GM12878 (cell line): ENCODE measurements at regions not wholly inside any gene's neighbourhood (a gene's known extent, or its start where the extent isn't known, plus 50 kb on each side); places are given as distances from the start of the nearest gene placed in this dataset.
A peak's percentile ranks its signal among the peaks of the same experiment; 100 is the strongest.

ENCODE experiments used
- CHD2 ChIP-seq: IDR thresholded peaks from 2 replicates; pipeline ENCODE4 v1.6.1; 2011; ENCODE audit warnings: low read depth, low read length, improper control_type of control experiment, borderline replicate concordance
- CTCF ChIP-seq, 3 experiments: IDR thresholded peaks in 2 of 3; conservative IDR thresholded peaks in 1 of 3; 2 replicates each; pipeline ENCODE4 v1.5.1; 2011; ENCODE audit warnings: low read depth in 3 of 3, low read length in 3 of 3, mild to moderate bottlenecking in 3 of 3, control low read depth in 2 of 3, moderate library complexity in 2 of 3, inconsistent platforms in 1 of 3, mixed read lengths in 1 of 3; ENCODE audit not compliant: control insufficient read depth in 2 of 3, insufficient read depth in 1 of 3; ENCODE audit errors: extremely low read depth in 1 of 3
- EED ChIP-seq: sonication (generic); IDR thresholded peaks from 2 replicates; pipeline ENCODE4 v1.6.1; 2016; ENCODE audit warnings: antibody characterized with exemption, low read depth
- HCFC1 ChIP-seq: fragments of 150-350 bp; IDR thresholded peaks from 2 replicates; pipeline ENCODE4 v1.6.1; 2014; ENCODE audit warnings: low read length
- NBN ChIP-seq: fragments of 450-650 bp; IDR thresholded peaks from 2 replicates; pipeline ENCODE4 v1.6.1; 2016
- NFYB ChIP-seq: IDR thresholded peaks from 2 replicates; pipeline ENCODE4 v1.6.1; 2011; ENCODE audit warnings: low read depth, mild to moderate bottlenecking, low read length, improper control_type of control experiment, moderate library complexity; ENCODE audit not compliant: insufficient read depth
- RCOR1 ChIP-seq: conservative IDR thresholded peaks from 2 replicates; pipeline ENCODE4 v1.6.1; 2012; ENCODE audit warnings: low read depth, low read length, improper control_type of control experiment
- STAT1 ChIP-seq: fragments of 450-650 bp; conservative IDR thresholded peaks from 2 replicates; pipeline ENCODE4 v1.6.1; 2014; ENCODE audit warnings: antibody characterized with exemption, mild to moderate bottlenecking
- STAT3 ChIP-seq: IDR thresholded peaks from 2 replicates; pipeline ENCODE4 v1.6.1; 2011; ENCODE audit warnings: low read depth, low read length, improper control_type of control experiment
- TCF3 ChIP-seq: IDR thresholded peaks from 2 replicates; pipeline ENCODE4 v1.6.1; 2012; ENCODE audit warnings: low read depth, mild to moderate bottlenecking, low read length, borderline replicate concordance; ENCODE audit not compliant: insufficient read depth
- TCF7 ChIP-seq: IDR thresholded peaks from 2 replicates; pipeline ENCODE4 v1.6.1; 2014; ENCODE audit warnings: antibody characterized with exemption, borderline replicate concordance
- ZBTB4 ChIP-seq: fragments of 450-650 bp; formaldehyde crosslinking; IDR thresholded peaks from 2 replicates; pipeline ENCODE4 v1.4.0; 2022; ENCODE audit warnings: mild to moderate bottlenecking, moderate library complexity
- ZNF207 ChIP-seq: fragments of 450-650 bp; IDR thresholded peaks from 2 replicates; pipeline ENCODE4 v1.6.1; 2014; ENCODE audit warnings: antibody characterized with exemption, mild to moderate bottlenecking, borderline replicate concordance
- ZNF24 ChIP-seq: fragments of 450-650 bp; IDR thresholded peaks from 2 replicates; pipeline ENCODE4 v1.6.1; 2017; ENCODE audit warnings: antibody characterized with exemption, mild to moderate bottlenecking
- TF ChIP-seq, protein P1 (sequence below): fragments of 450-650 bp; IDR thresholded peaks from 2 replicates; pipeline ENCODE4 v1.6.1; 2017; ENCODE audit warnings: mild to moderate bottlenecking, moderate library complexity
- TF ChIP-seq, protein P2 (sequence below): IDR thresholded peaks from 2 replicates; pipeline ENCODE4 v1.6.1; 2012; ENCODE audit warnings: mild to moderate bottlenecking, low read depth, low read length

DNA sequence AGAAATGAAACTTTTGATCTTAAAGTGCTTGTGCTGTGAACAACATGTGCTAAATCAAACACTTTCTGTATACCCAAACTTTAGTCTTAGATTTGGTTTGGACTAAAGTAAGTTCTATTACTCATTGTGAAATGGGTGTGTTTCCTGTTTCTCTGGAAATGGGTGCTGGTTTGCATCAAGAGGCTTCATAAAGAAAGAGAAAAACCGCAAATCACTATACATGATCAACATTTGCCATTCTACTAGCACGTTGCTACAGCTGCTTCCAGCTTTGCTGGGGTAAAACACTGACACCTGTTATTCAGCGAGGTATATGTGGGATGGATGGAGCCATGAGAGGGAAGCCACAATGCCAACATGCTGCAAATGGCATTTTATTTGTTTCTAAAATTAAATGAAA is 547.0 kb upstream of the ACVR2A start (continued):
- TF ChIP-seq CTCF (IDR thresholded peaks at IDR 0.05 in 2 of 3, conservative IDR thresholded peaks at IDR 0.05 in 1 of 3; ENCODE audit: control insufficient read depth in 2 of 3, extremely low read depth in 1 of 3, insufficient read depth in 1 of 3, low read depth in 3 of 3, low read length in 3 of 3) (no peak), ZBTB4 (no peak), TCF3 (peak; percentile 97), ZNF24 (no peak), RCOR1 (no peak), STAT1 (no peak), ZNF207 (no peak), CHD2 (no peak), EED (peak; percentile 71), STAT3 (no peak), NBN (no peak), TCF7 (no peak), HCFC1 (no peak), NFYB (no peak)
- TF ChIP-seq, protein P1, sequence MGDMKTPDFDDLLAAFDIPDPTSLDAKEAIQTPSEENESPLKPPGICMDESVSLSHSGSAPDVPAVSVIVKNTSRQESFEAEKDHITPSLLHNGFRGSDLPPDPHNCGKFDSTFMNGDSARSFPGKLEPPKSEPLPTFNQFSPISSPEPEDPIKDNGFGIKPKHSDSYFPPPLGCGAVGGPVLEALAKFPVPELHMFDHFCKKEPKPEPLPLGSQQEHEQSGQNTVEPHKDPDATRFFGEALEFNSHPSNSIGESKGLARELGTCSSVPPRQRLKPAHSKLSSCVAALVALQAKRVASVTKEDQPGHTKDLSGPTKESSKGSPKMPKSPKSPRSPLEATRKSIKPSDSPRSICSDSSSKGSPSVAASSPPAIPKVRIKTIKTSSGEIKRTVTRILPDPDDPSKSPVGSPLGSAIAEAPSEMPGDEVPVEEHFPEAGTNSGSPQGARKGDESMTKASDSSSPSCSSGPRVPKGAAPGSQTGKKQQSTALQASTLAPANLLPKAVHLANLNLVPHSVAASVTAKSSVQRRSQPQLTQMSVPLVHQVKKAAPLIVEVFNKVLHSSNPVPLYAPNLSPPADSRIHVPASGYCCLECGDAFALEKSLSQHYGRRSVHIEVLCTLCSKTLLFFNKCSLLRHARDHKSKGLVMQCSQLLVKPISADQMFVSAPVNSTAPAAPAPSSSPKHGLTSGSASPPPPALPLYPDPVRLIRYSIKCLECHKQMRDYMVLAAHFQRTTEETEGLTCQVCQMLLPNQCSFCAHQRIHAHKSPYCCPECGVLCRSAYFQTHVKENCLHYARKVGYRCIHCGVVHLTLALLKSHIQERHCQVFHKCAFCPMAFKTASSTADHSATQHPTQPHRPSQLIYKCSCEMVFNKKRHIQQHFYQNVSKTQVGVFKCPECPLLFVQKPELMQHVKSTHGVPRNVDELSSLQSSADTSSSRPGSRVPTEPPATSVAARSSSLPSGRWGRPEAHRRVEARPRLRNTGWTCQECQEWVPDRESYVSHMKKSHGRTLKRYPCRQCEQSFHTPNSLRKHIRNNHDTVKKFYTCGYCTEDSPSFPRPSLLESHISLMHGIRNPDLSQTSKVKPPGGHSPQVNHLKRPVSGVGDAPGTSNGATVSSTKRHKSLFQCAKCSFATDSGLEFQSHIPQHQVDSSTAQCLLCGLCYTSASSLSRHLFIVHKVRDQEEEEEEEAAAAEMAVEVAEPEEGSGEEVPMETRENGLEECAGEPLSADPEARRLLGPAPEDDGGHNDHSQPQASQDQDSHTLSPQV, result no peak
- TF ChIP-seq, protein P2, sequence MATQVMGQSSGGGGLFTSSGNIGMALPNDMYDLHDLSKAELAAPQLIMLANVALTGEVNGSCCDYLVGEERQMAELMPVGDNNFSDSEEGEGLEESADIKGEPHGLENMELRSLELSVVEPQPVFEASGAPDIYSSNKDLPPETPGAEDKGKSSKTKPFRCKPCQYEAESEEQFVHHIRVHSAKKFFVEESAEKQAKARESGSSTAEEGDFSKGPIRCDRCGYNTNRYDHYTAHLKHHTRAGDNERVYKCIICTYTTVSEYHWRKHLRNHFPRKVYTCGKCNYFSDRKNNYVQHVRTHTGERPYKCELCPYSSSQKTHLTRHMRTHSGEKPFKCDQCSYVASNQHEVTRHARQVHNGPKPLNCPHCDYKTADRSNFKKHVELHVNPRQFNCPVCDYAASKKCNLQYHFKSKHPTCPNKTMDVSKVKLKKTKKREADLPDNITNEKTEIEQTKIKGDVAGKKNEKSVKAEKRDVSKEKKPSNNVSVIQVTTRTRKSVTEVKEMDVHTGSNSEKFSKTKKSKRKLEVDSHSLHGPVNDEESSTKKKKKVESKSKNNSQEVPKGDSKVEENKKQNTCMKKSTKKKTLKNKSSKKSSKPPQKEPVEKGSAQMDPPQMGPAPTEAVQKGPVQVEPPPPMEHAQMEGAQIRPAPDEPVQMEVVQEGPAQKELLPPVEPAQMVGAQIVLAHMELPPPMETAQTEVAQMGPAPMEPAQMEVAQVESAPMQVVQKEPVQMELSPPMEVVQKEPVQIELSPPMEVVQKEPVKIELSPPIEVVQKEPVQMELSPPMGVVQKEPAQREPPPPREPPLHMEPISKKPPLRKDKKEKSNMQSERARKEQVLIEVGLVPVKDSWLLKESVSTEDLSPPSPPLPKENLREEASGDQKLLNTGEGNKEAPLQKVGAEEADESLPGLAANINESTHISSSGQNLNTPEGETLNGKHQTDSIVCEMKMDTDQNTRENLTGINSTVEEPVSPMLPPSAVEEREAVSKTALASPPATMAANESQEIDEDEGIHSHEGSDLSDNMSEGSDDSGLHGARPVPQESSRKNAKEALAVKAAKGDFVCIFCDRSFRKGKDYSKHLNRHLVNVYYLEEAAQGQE, result no peak
